B cell (primary cell): ENCODE measurements at regions not wholly inside any gene's neighbourhood (a gene's known extent, or its start where the extent isn't known, plus 50 kb on each side); places are given as distances from the start of the nearest gene placed in this dataset.

Experiments used
- ATAC-seq: fragments of 200-7000 bp; cut with Tn5 transposase; one replicate; pipeline ENCODE4 v1.10.0; 2021; ENCODE audit warnings: low read depth, mild to moderate bottlenecking, moderate number of reproducible peaks, moderate library complexity
- CTCF ChIA-PET: fragments of 350-600 bp; sonication (Branson Sonifier 250); formaldehyde crosslinking; loops from one replicate; lab custom pipeline; 2021; ENCODE audit warnings: antibody characterized with exemption, inconsistent platforms; lab: Charles Lee
- POLR2A ChIA-PET: fragments of 350-600 bp; sonication (Branson Sonifier 250); formaldehyde crosslinking; loops from one replicate; lab custom pipeline; 2021; ENCODE audit warnings: antibody characterized with exemption; lab: Charles Lee
- DNase-seq: peaks from one replicate; pipeline ENCODE4 v3.0.0; 2013
- H2AFZ ChIP-seq: 2 replicates; pipeline ENCODE4 v1.6.1; 2012; ENCODE audit warnings: mild to moderate bottlenecking, low read depth, low read length; ENCODE audit not compliant: insufficient read depth, poor library complexity, severe bottlenecking
- H3K27ac ChIP-seq, 2 donors: 1 replicate in 1 of 2; 2 replicates in 1 of 2; pipeline ENCODE4 v1.5.1; 2012 to 2013; ENCODE audit warnings: low read length in 2 of 2, mild to moderate bottlenecking in 2 of 2, moderate library complexity in 1 of 2
- H3K27me3 ChIP-seq, 4 experiments: fragments of 200-600 bp in 1 of 4; sonication (generic) in 1 of 4; replicated peaks in 1 of 4; 1 replicate in 2 of 4; 2 replicates in 2 of 4; pipeline versions ENCODE4 v1.6.1 to v1.7.0; 2013 to 2016; ENCODE audit warnings: low read length in 3 of 4, mild to moderate bottlenecking in 2 of 4, mixed read lengths in 1 of 4, moderate library complexity in 1 of 4; ENCODE audit not compliant: insufficient read depth in 4 of 4, control insufficient read depth in 3 of 4; ENCODE audit errors: control extremely low read depth in 1 of 4
- H3K36me3 ChIP-seq, 2 experiments: replicated peaks in 1 of 2; 1 replicate in 1 of 2; 2 replicates in 1 of 2; pipeline versions ENCODE4 v1.6.1 to v1.7.1; 2013; ENCODE audit warnings: low read length in 1 of 2; ENCODE audit not compliant: insufficient read depth in 2 of 2, control insufficient read depth in 1 of 2; ENCODE audit errors: control extremely low read depth in 1 of 2, extremely low read depth in 1 of 2
- H3K4me1 ChIP-seq, 2 donors: fragments of 200-600 bp in 1 of 2; sonication (generic) in 1 of 2; 1 replicate in 1 of 2; 2 replicates in 1 of 2; pipeline versions ENCODE4 v1.5.1 to v1.6.1; 2013 to 2017; ENCODE audit warnings: low read length in 2 of 2; ENCODE audit not compliant: control insufficient read depth in 2 of 2, insufficient read depth in 2 of 2
- H3K4me2 ChIP-seq: replicated peaks from 2 replicates; pipeline ENCODE3; 2012; ENCODE audit warnings: mild to moderate bottlenecking, low read depth, low read length; ENCODE audit not compliant: poor library complexity, severe bottlenecking
- H3K4me3 ChIP-seq, 5 experiments: fragments of 200-600 bp in 1 of 5; sonication (generic) in 1 of 5; 1 replicate in 3 of 5; 2 replicates in 2 of 5; pipeline versions ENCODE4 v1.5.1 to v1.7.0; 2011 to 2016; ENCODE audit warnings: low read length in 4 of 5, mild to moderate bottlenecking in 4 of 5, low read depth in 2 of 5, control low read depth in 1 of 5, moderate library complexity in 1 of 5; ENCODE audit not compliant: insufficient read depth in 1 of 5; ENCODE audit errors: control extremely low read depth in 1 of 5, extremely low read depth in 1 of 5
- H3K79me2 ChIP-seq: fragments of 200-600 bp; sonication (generic); one replicate; pipeline ENCODE4 v1.6.0; 2016; ENCODE audit warnings: low read length; ENCODE audit not compliant: control insufficient read depth, insufficient read depth
- H3K9ac ChIP-seq: fragments of 200-600 bp; sonication (generic); 2 replicates; pipeline ENCODE4 v1.6.1; 2017; ENCODE audit warnings: mild to moderate bottlenecking, low read length, moderate library complexity
- H3K9me3 ChIP-seq, 3 donors: one replicate each; pipeline versions ENCODE4 v1.6.1 to v1.7.1; 2013; ENCODE audit warnings: low read length in 2 of 3; ENCODE audit not compliant: control insufficient read depth in 2 of 3, insufficient read depth in 1 of 3; ENCODE audit errors: control extremely low read depth in 1 of 3
- H4K20me1 ChIP-seq: 2 replicates; pipeline ENCODE4 v1.6.0; 2012; ENCODE audit warnings: mild to moderate bottlenecking, low read length; ENCODE audit not compliant: insufficient read depth, control insufficient read depth, poor library complexity, severe bottlenecking
- H3K27ac Mint-ChIP-seq: one replicate; pipeline ENCODE4 v1.8.0; 2021; ENCODE audit warnings: mixed read lengths
- H3K27me3 Mint-ChIP-seq: one replicate; pipeline ENCODE4 v1.8.0; 2021; ENCODE audit warnings: mixed read lengths
- H3K4me1 Mint-ChIP-seq: one replicate; pipeline ENCODE4 v1.8.0; 2021; ENCODE audit warnings: mixed read lengths
- H3K4me3 Mint-ChIP-seq: one replicate; pipeline ENCODE4 v1.8.0; 2021; ENCODE audit warnings: mixed read lengths
- H3K9me3 Mint-ChIP-seq: one replicate; pipeline ENCODE4 v1.8.0; 2022; ENCODE audit warnings: mixed read lengths; ENCODE audit not compliant: insufficient read depth
- CTCF ChIP-seq: fragments of 200-600 bp; IDR thresholded peaks from one replicate; pipeline ENCODE4 v1.8.0; 2022; ENCODE audit warnings: antibody characterized with exemption, mild to moderate bottlenecking
- EZH2 ChIP-seq: IDR thresholded peaks from 2 replicates; pipeline ENCODE4 v1.6.1; 2012; ENCODE audit warnings: borderline replicate concordance, low read depth, mild to moderate bottlenecking, moderate library complexity, low read length; ENCODE audit not compliant: insufficient read depth, poor library complexity, severe bottlenecking
- WGBS: methylation state at CpG from one replicate; pipeline ENCODE4 v1.1.5; 2013; ENCODE audit warnings: missing lambda C conversion rate; ENCODE audit not compliant: insufficient coverage; 5-methylcytosine and 5-hydroxymethylcytosine counted together
- intact Hi-C: fragments of 100-400 bp; cut with micrococcal nuclease; formaldehyde crosslinking; loops from one replicate; pipeline ENCODE4 v1.10.0; 2022

GRCh38 chr9:89807101-89807395 lies 202.2 kb downstream of the GADD45G start:
- CTCF ChIA-PET = no interaction called here
- Histone ChIP-seq H3K27me3 (no peaks in the 10 kb centered on the region), H3K4me1 (no peaks in the 10 kb centered on the region), H4K20me1 (no peaks in the 10 kb centered on the region), H3K4me2 (no peak overlapping the region), H3K27ac (no peak overlapping the region), H3K4me3 (no peak overlapping the region), H3K36me3 (no peaks in the 10 kb centered on the region), H3K9ac (no peak overlapping the region), H2AFZ (no peak overlapping the region), H3K79me2 (no peaks in the 10 kb centered on the region), H3K9me3 (no peaks in the 10 kb centered on the region)
- no peak for ATAC-seq
- DNase-seq = no peak
- Mint-ChIP-seq H3K4me3 (no peak overlapping the region), H3K4me1 (no peaks in the 10 kb centered on the region), H3K9me3 (no peaks in the 10 kb centered on the region), H3K27me3 (peaks cover 2% of the 10 kb centered on the region), H3K27ac (no peak overlapping the region)
- POLR2A ChIA-PET = no interaction called here
- 96% methylated on average over 2 of the region's 5 CpGs for WGBS
- intact Hi-C loops = no loop called here
- TF ChIP-seq EZH2 (no peak), CTCF (no peak)

- 75% methylated on average over 2 of the region's 2 CpGs for WGBS
- Mint-ChIP-seq H3K27me3 (no peaks in the 10 kb centered on the region), H3K4me3 (no peak overlapping the region), H3K4me1 (no peaks in the 10 kb centered on the region), H3K9me3 (no peaks in the 10 kb centered on the region), H3K27ac (no peak overlapping the region)
- H3K79me2 ChIP-seq = no peaks in the 10 kb centered on the region
- no peaks in the 10 kb centered on the region for H3K4me1 ChIP-seq
- intact Hi-C loops = no loop called here
- no peak overlapping the region for H3K4me2 ChIP-seq
- no peak for TF ChIP-seq EZH2
- TF ChIP-seq CTCF = no peak
- H3K27me3 ChIP-seq = no peaks in the 10 kb centered on the region
- no peak overlapping the region for H2AFZ ChIP-seq
- no peak overlapping the region for H3K4me3 ChIP-seq
- no peaks in the 10 kb centered on the region for H4K20me1 ChIP-seq
- CTCF ChIA-PET = no interaction called here
- no peaks in the 10 kb centered on the region for H3K36me3 ChIP-seq
- H3K27ac ChIP-seq = no peak overlapping the region
- POLR2A ChIA-PET = no interaction called here
- H3K9ac ChIP-seq = no peak overlapping the region
- ATAC-seq (no peak), DNase-seq (no peak)
- no peaks in the 10 kb centered on the region for H3K9me3 ChIP-seq
Observed at GRCh38 chr9:89807682-89808075, 202.9 kb downstream of the GADD45G start.
